ENCODE measurements at regions not wholly inside any gene's neighbourhood (a gene's known extent, or its start where the extent isn't known, plus 50 kb on each side); places are given as distances from the start of the nearest gene placed in this dataset.

DNA sequence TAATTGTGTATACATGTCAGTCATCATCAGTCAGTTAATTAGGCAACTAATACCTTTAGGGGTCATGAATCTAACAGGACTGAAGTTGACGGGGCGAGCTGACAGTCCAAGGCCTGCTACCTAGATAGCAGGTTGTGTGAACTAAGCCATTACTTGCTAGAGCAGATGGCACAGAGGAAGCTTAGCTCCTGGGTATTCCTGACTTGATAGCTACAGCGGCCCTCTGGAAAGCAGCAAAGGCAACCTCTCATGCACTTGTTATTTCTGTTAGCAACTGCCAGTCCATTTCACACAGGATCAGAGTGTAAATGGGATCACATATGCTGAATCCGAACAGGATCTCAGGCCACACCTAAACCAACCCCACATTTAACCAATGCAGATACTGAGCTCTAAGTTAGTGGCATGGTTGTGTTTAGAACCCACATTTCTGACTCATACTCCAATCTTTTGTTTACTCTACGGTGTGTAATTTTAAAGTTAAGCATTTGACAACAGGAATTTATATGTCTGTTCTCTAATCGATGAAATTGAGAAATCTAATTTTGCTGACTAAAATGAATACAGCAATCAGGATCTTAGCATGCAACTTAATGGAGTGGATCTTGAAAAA lies 521.3 kb upstream of the ZNF608 start:
- 95% methylated on average over 4 to 6 of the region's 6 CpGs for WGBS, 2 experiments (ENCODE audit: insufficient coverage in 1 of 2, insufficient read length in 1 of 2)
- Histone ChIP-seq H3K36me3 (ENCODE audit: control insufficient read depth, insufficient read depth, low read length) (no peaks in the 10 kb centered on the region), H3K4me1 (ENCODE audit: control insufficient read depth, insufficient read depth, low read length) (no peaks in the 10 kb centered on the region), H3K27ac (ENCODE audit: low read depth, low read length) (no peak overlapping the region), H3K9ac (ENCODE audit: extremely low read depth, low read length, poor library complexity, severe bottlenecking) (no peak overlapping the region), H3K27me3 (ENCODE audit: control insufficient read depth, insufficient read depth, low read length, poor library complexity, severe bottlenecking) (no peaks in the 10 kb centered on the region), H3K4me3 (ENCODE audit: low read length) (no peak overlapping the region), H3K9me3 (ENCODE audit: control insufficient read depth, low read length) (no peaks in the 10 kb centered on the region)
- Mint-ChIP-seq H3K4me3 (no peak overlapping the region), H3K4me1 (peaks cover 6% of the 10 kb centered on the region), H3K27me3 (ENCODE audit: insufficient read depth) (no peaks in the 10 kb centered on the region), H3K27ac (no peak overlapping the region), H3K9me3 (no peaks in the 10 kb centered on the region), H3K36me3 (ENCODE audit: low read depth) (no peaks in the 10 kb centered on the region)
- TF ChIP-seq, protein P1, sequence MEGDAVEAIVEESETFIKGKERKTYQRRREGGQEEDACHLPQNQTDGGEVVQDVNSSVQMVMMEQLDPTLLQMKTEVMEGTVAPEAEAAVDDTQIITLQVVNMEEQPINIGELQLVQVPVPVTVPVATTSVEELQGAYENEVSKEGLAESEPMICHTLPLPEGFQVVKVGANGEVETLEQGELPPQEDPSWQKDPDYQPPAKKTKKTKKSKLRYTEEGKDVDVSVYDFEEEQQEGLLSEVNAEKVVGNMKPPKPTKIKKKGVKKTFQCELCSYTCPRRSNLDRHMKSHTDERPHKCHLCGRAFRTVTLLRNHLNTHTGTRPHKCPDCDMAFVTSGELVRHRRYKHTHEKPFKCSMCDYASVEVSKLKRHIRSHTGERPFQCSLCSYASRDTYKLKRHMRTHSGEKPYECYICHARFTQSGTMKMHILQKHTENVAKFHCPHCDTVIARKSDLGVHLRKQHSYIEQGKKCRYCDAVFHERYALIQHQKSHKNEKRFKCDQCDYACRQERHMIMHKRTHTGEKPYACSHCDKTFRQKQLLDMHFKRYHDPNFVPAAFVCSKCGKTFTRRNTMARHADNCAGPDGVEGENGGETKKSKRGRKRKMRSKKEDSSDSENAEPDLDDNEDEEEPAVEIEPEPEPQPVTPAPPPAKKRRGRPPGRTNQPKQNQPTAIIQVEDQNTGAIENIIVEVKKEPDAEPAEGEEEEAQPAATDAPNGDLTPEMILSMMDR (conservative IDR thresholded peaks at IDR 0.05), result no peak
- no peak for DNase-seq

DNA sequence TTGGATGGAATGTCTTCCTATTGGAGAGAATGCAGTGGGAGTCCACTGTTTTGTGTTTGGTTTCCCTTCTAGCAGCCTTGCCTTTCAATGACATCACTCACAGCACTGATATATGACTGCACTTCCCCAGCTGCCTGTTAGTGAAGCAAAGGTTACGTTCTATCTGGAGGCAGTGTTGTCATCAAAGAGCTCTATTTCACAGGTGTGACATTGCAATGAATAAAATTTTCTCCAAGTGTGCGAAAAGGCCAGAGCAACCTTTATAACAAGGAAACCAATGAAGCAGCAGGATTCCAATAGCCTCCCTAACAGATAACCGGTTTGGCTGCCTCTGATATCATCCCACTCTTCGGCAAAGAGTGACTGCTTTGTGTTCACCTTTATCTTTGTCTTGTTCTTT lies 523.5 kb upstream of the ZNF608 start:
- no peak overlapping the region for H3K4me3 ChIP-seq (ENCODE audit: low read length)
- H3K9ac ChIP-seq (ENCODE audit: extremely low read depth, low read length, poor library complexity, severe bottlenecking), result no peak overlapping the region
- Mint-ChIP-seq H3K9me3 (no peaks in the 10 kb centered on the region), H3K27ac (no peak overlapping the region), H3K27me3 (ENCODE audit: insufficient read depth) (no peaks in the 10 kb centered on the region), H3K4me3 (no peak overlapping the region), H3K4me1 (peaks cover 24% of the 10 kb centered on the region), H3K36me3 (ENCODE audit: low read depth) (no peaks in the 10 kb centered on the region)
- no peaks in the 10 kb centered on the region for H3K27me3 ChIP-seq (ENCODE audit: control insufficient read depth, insufficient read depth, low read length, poor library complexity, severe bottlenecking)
- TF ChIP-seq, protein P1 (conservative IDR thresholded peaks at IDR 0.05), result no peak
- 89 to 95% methylated on average over 2 to 4 of the region's 4 CpGs for WGBS, 2 experiments (ENCODE audit: insufficient coverage in 1 of 2, insufficient read length in 1 of 2)
- H3K4me1 ChIP-seq (ENCODE audit: control insufficient read depth, insufficient read depth, low read length), result peaks cover 5% of the 10 kb centered on the region
- no peaks in the 10 kb centered on the region for H3K36me3 ChIP-seq (ENCODE audit: control insufficient read depth, insufficient read depth, low read length)
- DNase-seq, result no peak
- H3K27ac ChIP-seq (ENCODE audit: low read depth, low read length), result no peak overlapping the region
- H3K9me3 ChIP-seq (ENCODE audit: control insufficient read depth, low read length), result no peaks in the 10 kb centered on the region

DNA sequence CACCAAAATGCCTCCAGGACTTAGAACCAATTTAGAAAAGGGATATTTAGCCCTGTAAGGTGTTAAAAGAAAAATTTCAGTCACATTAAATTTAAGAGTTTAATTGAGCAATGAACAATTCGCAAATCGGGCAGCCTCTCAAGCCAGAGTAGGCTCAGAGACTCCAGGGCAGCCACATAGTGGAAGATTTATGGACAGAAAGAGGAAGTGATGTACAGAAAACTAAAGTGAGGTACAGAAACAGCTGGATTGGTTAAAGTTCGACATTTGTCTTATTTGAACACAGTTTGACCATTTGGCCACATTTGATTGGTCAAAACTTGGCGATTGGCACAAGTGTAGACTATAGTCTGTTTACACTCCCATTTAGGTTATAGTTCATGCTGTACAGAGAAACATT lies 525.9 kb upstream of the ZNF608 start:
- no peak overlapping the region for H3K9ac ChIP-seq (ENCODE audit: extremely low read depth, low read length, poor library complexity, severe bottlenecking)

More for the DNA sequence above, 525.9 kb upstream of the ZNF608 start:
- no peaks in the 10 kb centered on the region for H3K36me3 Mint-ChIP-seq (ENCODE audit: low read depth)
- TF ChIP-seq, protein P1 (conservative IDR thresholded peaks at IDR 0.05), result no peak
- no peaks in the 10 kb centered on the region for H3K27me3 Mint-ChIP-seq (ENCODE audit: insufficient read depth)
- no peaks in the 10 kb centered on the region for H3K36me3 ChIP-seq (ENCODE audit: control insufficient read depth, insufficient read depth, low read length)
- peaks cover 25% of the 10 kb centered on the region for H3K4me1 Mint-ChIP-seq
- WGBS, 2 experiments (ENCODE audit: insufficient coverage in 1 of 2, insufficient read length in 1 of 2), result 95 to 98% methylated on average over 4 of the region's 4 CpGs
- H3K9me3 Mint-ChIP-seq, result no peaks in the 10 kb centered on the region
- H3K27me3 ChIP-seq (ENCODE audit: control insufficient read depth, insufficient read depth, low read length, poor library complexity, severe bottlenecking), result no peaks in the 10 kb centered on the region
- no peaks in the 10 kb centered on the region for H3K9me3 ChIP-seq (ENCODE audit: control insufficient read depth, low read length)
- no peak for DNase-seq
- no peak overlapping the region for H3K27ac Mint-ChIP-seq
- no peak overlapping the region for H3K27ac ChIP-seq (ENCODE audit: low read depth, low read length)
- no peak overlapping the region for H3K4me3 Mint-ChIP-seq
- H3K4me1 ChIP-seq (ENCODE audit: control insufficient read depth, insufficient read depth, low read length), result peaks cover 5% of the 10 kb centered on the region
- H3K4me3 ChIP-seq (ENCODE audit: low read length), result no peak overlapping the region
